ENCODE measurements at regions not wholly inside any gene's neighbourhood (a gene's known extent, or its start where the extent isn't known, plus 50 kb on each side); places are given as distances from the start of the nearest gene placed in this dataset.

- no peak for FAIRE-seq
These were observed 127.3 kb upstream of the ADGRL4 start for GRCh38 chr1:79133774-79134364.

GRCh38 chr1:79131626-79132025, 125.1 kb upstream of the ADGRL4 start:
- no peak for FAIRE-seq

GRCh38 chr1:79129914-79130313, 123.4 kb upstream of the ADGRL4 start:
- FAIRE-seq: no peak

- FAIRE-seq: no peak
These were observed 122.2 kb upstream of the ADGRL4 start for GRCh38 chr1:79128722-79129121.

GRCh38 chr1:79124756-79125155, 118.2 kb upstream of the ADGRL4 start:
- no peak for FAIRE-seq

- no peak for FAIRE-seq
These were observed 116.0 kb upstream of the ADGRL4 start for GRCh38 chr1:79122521-79122920.

GRCh38 chr1:79117376-79117775, 110.8 kb upstream of the ADGRL4 start:
- FAIRE-seq: no peak

GRCh38 chr1:79113836-79114235, 107.3 kb upstream of the ADGRL4 start:
- FAIRE-seq: no peak

- no peak for FAIRE-seq
These were observed 104.2 kb upstream of the ADGRL4 start for GRCh38 chr1:79110749-79111148.

- FAIRE-seq: no peak
These were observed 102.9 kb upstream of the ADGRL4 start for GRCh38 chr1:79109445-79109844.

GRCh38 chr1:79105500-79105899, 99.0 kb upstream of the ADGRL4 start:
- FAIRE-seq: no peak

GRCh38 chr1:79104617-79105016, 98.1 kb upstream of the ADGRL4 start:
- no peak for FAIRE-seq

GRCh38 chr1:79100385-79100784, 93.9 kb upstream of the ADGRL4 start:
- no peak for FAIRE-seq

- no peak for FAIRE-seq
These were observed 84.5 kb upstream of the ADGRL4 start for GRCh38 chr1:79090985-79091384.

GRCh38 chr1:79089946-79090345, 83.4 kb upstream of the ADGRL4 start:
- no peak for FAIRE-seq

GRCh38 chr1:79082233-79082632, 75.7 kb upstream of the ADGRL4 start:
- FAIRE-seq: no peak

GRCh38 chr1:79079770-79080169, 73.2 kb upstream of the ADGRL4 start:
- FAIRE-seq: no peak

- FAIRE-seq: no peak
These were observed 68.4 kb upstream of the ADGRL4 start for GRCh38 chr1:79074975-79075374.

GRCh38 chr1:79069828-79070227, 63.3 kb upstream of the ADGRL4 start:
- no peak for FAIRE-seq

GRCh38 chr1:79059341-79059740, 52.8 kb upstream of the ADGRL4 start:
- FAIRE-seq: no peak

All from endometrium (tissue), 2 donors.